NCI-H2107 treated with DMSO at 0.1 percent for 48 hours (cell line): ENCODE measurements at regions not wholly inside any gene's neighbourhood (a gene's known extent, or its start where the extent isn't known, plus 50 kb on each side); places are given as distances from the start of the nearest gene placed in this dataset.

Source experiments
- DNase-seq: peaks from one replicate; lab custom pipeline; 2025; ENCODE audit not compliant: unreplicated experiment; lab: John Stamatoyannopoulos, UW

- DNase-seq = no peak
These were observed 581.4 kb upstream of the PIK3C3 start for GRCh38 chr18:41373612-41374011.

- DNase-seq = peak; percentile 57
These were observed 582.9 kb upstream of the PIK3C3 start for GRCh38 chr18:41372046-41372665.

DNA sequence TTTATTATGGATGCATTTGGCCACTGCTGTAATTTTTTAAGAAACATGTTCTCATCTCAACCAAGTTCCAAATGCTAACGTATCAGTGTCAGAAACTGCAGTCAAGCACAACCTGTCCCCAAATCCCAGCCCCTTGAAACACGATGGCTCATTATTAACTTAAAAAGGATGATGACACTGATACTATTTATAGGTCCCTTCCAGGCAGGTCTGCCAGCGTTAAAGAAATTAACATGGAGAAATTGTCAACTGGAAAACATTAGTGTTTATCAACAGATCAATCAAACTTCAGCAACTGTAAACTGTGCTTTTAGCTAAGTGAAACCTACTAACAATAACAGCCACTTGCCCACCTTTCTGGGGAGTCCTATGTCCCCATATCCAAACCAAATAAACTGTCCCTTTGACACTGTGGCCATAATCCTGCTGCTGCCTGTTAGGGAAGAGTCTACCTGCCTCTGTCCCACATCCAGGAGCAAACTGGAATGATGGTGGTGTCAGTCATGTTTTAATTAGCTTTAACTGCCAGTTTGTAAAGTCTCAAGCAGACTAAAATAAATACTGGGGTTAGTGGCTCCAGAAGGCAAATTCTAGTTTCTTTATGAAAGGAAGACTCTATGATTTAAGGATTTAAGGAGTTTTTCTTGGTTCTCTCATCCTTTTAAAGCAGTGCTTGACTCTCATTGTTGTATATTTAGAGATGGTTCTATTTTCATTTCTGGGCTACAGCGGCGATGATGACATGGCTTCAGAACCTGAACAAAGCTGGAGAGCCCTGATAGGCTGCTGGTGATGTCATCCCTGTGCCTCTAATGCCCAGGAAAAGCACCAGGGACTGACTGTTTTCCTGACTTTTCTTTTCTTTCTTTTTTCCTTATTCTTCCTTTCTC is 583.6 kb upstream of the PIK3C3 start:
- DNase-seq = peak; percentile 84

- DNase-seq = no peak
These were observed 584.3 kb upstream of the PIK3C3 start for GRCh38 chr18:41370740-41371139.

- no peak for DNase-seq
These were observed 597.3 kb upstream of the PIK3C3 start for GRCh38 chr18:41357708-41358107.

GRCh38 chr18:41353777-41354528 is 601.1 kb upstream of the PIK3C3 start:
- no peak for DNase-seq

GRCh38 chr18:41351430-41351829 is 603.6 kb upstream of the PIK3C3 start:
- DNase-seq = no peak

DNA sequence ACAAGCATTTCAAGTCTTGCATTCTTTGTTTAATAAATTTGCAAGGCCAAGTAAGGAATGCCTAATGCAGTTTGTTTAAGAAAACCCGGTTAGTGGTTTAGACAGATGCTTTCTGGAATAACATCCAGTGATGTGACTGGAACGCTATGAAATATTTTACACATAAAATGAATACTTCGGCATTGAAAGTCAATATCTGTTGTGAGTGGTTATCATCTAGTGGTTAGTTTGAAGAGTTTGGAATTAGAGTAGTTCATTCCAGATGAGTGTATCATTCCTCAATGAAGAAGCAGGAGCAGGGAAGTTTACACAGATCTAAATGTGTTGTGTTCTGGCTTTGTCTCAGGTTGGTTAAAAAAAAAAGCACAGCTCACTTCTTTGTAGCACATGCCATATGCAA is 608.0 kb upstream of the PIK3C3 start:
- no peak for DNase-seq

DNA sequence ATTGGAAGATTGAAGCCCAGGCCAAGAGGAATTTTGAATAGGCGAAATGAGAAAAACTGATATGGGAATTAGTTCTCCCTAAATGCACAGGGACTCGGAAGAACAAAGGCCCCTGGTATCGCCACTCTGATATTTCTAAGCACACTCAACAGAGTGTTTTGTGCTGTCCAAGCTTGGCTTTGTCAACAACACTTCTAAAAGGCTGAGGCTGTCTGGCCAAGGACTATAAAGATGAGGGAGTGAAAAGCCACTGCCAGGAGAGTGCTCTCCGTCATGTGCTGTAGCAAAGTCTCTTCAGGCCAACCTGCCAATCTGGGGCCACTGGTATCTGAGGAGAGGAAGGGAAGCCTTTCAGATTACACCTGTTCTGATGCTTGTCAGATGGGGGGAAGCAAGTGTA is 611.2 kb upstream of the PIK3C3 start:
- DNase-seq = no peak

DNA sequence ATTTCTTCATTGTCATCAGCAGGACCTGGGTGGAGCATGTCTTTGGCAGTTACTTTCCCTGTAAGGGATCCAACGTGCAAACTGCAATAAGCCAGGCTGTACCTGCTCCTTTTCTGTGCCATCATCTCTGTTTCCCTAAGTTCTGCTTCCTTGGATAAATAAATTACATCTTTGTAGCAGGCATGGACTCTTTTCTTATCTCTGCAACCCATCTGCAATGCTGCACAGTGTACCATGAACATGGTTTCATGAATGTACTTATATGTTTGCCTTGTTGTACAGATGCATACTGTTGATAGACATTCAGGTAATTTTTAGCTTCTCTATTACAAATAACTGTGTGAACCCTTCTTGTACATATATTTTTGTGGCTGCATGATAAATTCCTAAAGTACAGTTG is 616.7 kb upstream of the PIK3C3 start:
- no peak for DNase-seq

DNA sequence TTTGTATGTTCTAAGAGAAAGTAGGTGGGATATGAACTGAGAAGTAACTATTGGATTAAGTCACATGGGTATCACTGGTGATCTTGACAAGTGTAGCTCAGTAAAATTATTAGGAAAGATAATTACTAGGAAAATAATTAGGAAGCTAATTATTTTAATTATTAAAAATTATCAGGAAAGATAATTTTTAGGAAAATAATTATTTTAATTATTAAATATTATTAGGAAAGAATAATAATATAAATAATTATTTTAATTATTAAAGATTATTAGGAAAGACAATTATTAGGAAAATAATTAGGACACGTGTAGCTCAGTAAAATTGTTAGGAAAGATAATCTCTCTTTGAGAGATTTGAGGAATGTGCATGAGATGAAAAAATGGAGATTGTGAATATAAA is 623.4 kb upstream of the PIK3C3 start:
- no peak for DNase-seq

DNA sequence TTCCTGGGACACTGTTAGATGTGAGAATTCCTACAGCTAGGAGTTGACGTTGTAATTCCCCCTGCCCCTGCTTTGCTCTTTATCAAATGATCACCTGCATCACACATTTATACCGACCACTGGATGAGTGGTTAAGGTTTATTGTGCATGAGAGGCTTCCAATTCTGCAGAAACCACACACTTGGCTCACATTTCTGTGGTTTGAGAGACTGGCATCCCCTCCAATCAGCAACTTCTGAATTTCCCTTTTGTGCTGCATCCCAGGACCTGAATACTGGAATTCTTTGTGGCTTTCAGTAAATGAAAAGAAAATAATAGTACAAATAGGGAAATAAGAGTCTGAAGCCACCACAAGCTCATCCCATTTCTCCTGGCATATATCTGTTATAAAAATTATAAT is 628.7 kb upstream of the PIK3C3 start:
- DNase-seq = peak; percentile 84

- no peak for DNase-seq
These were observed 630.1 kb upstream of the PIK3C3 start for GRCh38 chr18:41324934-41325333.

DNA sequence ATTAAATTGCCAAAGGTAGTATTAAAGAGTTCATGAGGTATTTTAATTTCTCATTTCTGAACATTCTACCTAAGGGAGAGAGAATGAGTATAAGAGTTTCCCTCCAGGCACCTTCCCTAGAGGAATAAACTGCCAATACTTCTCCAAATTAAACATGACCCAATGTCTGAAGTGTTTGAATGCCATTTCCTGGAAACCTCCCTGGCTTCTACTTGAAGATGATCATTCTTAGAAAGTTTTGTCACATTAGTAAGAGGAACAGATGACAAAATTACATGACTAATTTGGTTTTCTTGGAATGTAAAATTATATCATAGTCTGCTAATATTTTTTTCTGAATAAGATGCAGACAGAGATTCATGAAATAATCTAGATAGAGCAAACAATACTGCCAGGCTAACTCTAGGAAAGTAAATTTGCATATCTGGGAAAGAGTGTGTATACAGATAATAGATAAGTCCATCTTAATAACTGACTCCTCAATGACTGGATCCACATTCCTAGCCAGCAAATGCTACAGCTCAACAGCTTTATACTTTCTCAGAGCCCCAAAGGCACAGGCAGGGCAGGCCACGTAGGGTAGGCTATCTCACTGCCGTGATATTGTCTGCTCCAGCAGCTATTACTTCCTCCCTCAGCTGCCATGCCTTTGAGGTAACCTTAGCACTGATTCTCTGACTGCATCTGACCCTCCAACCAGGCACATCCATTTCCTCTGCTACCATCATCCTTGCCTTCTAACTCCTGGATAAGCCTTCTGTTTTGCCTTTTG is 630.8 kb upstream of the PIK3C3 start:
- no peak for DNase-seq

DNA sequence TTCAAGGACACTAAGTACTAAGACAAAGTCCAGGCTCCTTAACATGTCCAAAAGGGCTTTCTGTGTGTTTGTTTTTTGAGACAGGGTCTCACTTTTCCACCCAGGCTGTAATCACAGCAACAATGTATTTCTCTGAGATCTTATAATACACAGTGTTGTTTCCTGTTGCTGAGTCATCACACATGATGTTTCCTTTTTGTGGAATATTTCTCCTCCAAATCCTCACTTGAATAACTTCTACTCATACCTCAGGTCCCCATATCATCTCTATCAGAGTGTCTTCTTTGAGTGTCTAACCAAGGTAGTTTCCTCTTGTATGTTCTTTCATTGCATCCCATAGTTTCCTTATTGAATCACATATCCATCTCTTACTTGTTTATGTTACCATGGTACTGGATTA is 632.0 kb upstream of the PIK3C3 start:
- no peak for DNase-seq

GRCh38 chr18:41320100-41320499 is 634.9 kb upstream of the PIK3C3 start:
- DNase-seq = no peak

- no peak for DNase-seq
These were observed 639.9 kb upstream of the PIK3C3 start for GRCh38 chr18:41315134-41315533.

DNA sequence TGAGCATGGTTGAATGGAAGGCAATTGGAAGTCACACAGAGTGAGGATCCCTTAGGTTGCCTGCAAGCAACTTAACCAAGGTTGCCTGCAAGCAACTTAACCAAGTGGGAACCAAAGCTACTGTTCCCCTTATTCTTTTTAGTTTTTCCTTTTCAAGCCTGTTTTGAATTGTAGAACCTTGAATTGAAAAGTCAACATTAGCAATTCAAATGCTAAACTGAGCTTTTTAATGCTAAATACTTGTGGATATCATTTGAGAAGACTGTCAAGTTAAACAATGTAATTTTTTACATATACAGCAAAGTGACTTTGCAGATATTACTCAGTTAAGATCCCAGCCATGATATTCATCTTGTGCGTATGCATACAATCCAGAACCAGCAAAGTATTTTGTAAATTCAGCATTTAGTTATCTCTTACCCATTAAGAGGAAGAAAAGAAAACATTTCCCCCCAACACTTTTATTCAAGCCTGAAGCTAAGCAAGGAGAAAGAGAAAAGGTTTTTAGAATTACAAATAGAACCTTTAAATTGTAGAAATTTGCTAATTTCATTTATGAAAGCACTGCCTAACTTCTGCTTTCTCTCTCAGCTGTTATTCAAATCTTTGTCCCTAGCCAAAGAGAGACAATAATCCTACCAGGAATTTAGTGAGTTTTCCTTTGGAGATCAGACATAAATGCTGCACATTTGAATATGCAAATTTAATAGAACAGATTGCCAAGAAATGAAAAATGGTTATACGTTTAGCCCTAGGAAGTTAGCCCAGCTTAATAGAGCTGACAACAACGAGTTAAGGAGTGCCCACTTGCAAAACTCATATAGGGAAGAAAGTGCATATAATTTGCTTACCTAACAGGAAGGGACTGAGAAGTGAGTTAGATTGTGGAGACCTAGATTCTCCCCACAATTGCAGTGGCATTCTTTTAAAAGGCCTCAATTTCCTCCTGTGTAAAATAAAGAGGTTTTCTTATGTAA is 643.2 kb upstream of the PIK3C3 start:
- DNase-seq = no peak

DNA sequence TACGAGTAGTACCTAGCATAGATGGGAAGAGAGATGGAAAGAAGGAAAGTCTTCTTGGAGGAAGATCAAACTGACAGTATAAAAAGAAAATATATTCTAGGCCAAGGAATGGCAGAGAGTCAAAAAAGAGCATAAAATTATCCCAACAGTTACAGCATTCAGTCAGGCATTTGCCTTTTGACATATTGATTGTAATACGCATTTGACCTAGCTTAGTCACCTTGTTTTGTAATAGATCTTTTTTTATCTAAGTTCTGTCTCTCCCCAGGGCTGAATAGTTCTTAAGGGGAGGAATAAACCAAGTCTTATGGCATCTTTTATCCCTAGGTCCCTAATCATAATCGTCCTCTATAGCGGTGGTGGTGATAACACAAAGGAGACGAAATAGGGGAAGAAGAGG is 657.3 kb upstream of the PIK3C3 start:
- DNase-seq = no peak

DNA sequence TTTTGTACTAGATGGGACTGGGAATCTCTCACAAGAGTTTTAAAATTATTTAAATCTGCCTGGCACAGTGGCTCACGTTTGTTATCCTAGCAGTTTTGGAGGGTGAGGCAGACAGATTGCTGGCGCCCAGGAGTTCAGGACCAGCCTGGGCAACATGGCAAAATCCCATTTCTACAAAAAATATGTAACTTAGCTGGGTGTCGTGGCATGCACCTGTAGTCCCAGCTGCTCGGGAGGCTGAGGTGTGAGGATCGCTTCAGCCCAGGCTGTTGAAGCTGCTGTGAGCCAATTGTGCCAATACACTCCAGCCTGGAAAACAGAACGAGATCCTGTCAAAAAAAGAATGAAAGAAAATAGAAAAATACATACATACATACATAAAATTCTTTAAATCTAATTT is 685.7 kb upstream of the PIK3C3 start:
- no peak for DNase-seq
